HG02610 (cell line): ENCODE measurements at regions not wholly inside any gene's neighbourhood (a gene's known extent, or its start where the extent isn't known, plus 50 kb on each side); places are given as distances from the start of the nearest gene placed in this dataset.
A peak's percentile ranks its signal among the peaks of the same experiment; 100 is the strongest.

Experiments used
- ATAC-seq: cut with Tn5 transposase; IDR thresholded peaks from one replicate; pipeline ENCODE4 v1.9.1; 2021; ENCODE audit warnings: mild to moderate bottlenecking, moderate library complexity; ENCODE audit not compliant: unreplicated experiment

DNA sequence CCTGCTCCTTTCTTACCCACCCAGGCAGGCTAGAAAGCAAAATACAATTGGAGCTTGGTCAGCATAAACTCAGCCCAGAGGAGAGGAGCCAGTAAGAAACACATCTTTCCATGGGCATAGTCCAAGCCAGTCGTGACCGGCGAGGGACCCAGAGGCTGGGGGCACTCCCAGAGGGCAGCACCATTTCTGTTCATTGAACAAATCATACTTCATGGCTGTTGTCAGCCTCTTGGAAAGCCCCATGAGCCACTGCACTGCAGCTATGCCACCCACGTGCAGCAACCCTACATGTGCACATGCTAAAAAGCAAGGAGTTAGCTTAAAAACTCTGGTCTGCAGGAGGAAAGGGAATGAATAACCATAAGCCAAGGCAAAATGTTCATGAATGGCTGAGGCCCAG lies 90.0 kb upstream of the CDKN3 start:
- no peak for ATAC-seq

DNA sequence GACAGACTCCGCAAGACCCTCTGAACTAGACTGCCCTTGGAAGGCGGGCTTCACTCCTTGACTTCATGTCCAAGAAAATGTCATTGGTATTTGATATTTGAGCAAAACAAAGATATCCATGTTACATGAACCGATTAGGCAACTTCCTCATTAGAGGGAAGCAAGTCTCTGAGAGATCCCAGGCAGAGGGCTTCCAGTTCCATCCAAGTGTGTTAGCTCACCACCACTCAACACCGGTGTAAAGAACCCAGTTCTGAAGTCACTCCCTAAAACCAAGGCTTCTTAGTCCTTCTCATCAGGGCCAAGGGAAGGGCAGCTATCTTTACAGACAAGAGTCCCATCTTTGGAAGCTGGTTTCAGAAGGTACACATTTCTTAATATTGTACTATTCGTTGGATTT lies 87.2 kb upstream of the CDKN3 start:
- ATAC-seq, result no peak

DNA sequence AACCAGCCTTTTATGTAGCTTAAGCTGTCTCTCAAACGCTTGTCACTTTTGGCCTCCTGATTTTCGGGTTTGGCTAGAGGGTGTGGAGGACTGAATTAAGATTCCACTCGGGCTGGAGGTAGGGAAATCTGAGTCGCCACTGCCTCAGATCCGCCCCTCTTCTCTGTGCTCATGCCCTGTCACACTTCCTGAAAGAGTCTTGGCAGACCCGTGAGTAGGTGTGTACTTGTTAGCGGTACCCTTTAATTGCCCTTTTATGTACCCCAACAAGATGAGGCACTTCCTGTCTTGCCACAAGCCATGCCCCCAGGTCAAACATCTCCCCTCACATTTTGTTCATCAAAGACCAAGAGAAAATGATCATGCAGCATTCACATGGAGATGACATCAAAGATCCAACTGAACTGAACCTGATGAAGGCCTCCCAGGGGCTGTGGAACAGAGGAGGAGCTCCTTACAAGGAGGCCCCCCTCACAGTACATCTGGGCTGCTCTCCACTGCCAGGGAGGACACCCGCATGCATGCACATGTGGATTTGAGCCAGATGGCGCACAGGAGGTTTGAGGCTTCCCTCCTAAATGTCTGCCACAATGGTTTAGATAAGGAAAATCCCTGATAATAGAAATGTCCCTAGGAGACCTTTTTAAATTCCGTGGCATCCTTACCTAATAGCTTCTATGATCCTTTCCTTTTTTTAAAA lies 86.5 kb upstream of the CDKN3 start:
- no peak for ATAC-seq

DNA sequence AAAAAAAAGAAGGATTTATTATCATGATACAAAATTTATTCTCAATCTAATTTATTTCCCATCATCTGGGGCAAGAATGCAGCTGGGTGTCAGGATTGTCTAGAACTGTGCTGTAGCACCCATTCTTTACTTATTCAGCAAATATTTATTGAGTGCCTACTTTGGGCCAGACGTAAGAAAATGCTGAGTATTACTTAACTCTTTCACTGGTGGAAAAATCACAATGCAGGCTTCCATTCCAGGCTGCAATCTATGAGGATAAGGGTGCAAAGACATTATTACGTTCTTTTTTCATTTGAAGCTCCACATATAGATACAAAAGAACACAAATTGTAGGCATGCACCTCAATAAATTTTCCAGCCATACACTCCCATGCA lies 86.0 kb upstream of the CDKN3 start:
- no peak for ATAC-seq

DNA sequence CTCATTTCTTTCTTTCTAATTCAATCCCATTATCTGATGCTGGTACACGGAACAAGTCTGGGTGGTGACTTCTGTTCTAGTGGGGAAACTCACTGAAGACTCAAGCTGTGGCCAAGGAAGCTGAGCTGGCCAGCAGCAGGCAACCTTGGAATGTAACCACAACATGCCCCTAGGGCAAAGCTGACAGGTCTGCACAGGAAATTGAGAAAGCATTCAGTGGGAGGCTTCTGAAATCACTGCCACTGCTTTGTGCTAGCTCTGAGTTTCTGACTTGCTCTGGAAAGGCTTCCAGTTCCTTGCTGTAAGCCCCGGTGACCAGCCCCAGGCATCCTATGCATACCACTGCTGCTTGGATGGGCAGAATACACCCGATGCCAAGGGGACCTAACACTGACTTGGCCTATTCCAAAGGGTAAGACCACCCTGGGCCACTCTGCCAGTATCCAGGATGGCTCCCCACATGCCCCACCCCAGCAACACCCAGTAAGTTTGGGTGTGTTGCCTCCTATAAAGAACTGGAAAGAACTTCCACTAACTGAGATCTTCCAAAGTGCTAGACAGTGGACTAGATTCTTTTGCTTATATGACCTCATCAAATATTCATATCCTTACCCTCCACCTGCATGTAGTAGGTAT lies 84.5 kb upstream of the CDKN3 start:
- ATAC-seq, result no peak

DNA sequence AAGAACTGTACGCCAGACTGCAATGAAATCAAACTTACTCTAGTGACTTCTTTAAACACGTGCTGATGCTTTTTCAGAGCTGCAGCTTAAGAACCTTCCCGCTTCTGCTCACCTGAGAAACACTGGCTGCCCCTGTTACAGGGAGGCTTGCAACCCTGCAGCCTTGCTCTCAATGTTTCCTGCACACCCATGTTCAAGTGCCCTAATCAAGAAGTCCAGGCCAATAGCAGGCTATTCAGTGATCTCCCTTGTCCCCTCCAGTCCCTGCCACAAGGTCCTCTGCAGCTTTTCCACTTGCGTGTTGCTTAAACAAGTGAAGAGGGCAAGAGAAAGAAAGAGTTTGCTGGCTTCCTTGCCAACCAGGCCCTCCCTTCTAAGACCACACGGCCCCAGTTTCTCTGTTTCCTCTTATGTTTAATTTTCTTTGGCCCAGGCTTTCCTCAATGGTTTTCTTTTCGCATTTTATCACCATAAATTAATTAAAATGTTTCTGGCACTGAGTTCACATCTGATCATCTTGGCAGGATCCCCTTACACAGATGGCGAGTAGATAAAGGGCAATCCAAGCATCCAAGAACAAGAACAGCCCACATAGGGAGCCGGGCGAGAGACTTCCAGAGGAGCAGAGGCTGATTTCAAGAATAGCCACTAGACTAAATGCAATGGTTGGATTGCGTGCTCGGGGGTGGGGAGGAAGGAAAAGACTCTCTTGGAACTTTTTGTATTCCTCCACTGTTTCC lies 82.3 kb upstream of the CDKN3 start:
- ATAC-seq, result no peak

DNA sequence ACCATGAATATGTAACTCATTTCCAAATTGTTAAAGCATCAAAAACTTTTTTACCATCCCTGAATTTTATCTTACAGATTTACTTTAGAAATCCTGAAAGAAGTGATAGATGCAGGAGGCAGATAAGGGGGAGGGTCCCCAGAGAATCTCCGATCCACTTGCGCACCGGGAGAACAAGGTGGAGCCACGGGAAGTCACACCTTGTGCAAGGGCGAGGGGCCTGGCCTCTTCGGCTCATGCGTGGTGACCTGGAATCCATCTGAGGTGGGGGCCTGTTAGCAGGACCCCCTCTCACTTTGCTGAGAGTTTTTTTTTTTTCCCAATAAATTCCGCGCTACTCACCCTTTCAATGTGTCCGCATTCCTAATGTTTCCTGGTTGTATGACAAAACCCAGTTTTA lies 80.2 kb upstream of the CDKN3 start:
- ATAC-seq, result no peak

DNA sequence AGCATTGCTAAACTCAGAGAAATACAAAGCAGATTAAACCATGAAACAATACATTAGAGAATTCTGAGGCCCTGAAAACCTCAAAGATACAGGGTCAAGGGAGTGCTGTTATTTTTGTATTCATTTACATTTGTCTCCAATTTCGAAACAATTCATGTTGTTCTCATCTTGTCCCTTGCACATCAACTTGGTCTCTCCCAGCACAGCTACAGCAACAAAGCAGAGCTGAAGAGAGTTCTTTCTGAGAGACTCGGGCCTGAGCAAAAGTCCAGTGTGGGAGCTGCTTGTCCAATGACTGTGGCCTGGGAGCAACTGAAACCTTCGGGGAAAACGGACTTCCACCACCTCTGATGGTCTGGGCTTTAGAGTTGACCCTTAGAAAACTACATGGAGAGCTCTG lies 79.4 kb upstream of the CDKN3 start:
- no peak for ATAC-seq

DNA sequence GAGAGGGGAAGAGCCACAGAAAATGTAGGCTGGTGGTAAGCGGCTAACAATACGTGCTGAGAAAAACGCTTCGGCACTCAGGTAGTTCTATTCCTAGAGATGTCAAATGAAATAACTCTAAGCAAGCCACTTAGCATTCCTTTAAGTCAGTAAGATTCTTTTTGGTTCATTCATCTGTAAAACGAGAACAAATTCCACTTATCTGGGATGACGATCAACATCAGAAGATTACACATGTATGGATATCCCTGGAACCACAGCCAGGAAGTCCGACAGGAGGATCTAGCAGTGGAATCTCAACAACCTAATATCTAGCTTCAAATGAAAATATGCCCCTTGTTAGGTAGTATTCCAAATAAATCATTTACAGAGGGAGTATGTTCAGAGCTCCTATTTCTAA lies 74.6 kb upstream of the CDKN3 start:
- ATAC-seq, result no peak

DNA sequence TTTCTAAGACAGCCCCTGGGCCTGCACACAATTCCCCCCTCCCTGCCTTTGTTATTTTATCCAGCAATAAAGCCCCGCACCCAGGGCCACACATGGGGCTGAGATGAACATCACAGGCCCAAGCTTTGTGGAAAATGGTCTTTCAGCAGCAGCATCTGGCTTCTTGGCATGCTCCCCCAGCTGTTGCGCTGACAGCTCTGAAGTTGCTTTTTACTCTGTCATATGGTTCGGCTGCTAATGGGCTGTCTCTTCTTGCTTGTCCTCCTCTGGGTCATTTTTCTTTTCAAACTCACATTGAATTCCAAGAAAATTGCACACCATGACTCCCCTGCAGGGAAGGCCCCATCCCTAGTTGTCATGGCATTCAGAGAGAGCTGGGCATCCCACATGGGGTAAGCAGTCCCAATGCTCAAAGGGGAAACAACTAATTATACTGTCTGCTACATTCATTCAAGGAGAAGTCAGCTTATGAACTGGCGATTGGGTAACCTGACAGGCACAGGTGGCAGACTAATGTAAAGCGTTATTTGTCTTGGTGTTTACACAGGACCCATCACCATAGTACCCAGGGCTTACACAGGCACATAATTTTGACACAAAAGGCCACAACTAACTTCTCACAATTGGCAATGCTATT lies 74.0 kb upstream of the CDKN3 start:
- ATAC-seq, result no peak

DNA sequence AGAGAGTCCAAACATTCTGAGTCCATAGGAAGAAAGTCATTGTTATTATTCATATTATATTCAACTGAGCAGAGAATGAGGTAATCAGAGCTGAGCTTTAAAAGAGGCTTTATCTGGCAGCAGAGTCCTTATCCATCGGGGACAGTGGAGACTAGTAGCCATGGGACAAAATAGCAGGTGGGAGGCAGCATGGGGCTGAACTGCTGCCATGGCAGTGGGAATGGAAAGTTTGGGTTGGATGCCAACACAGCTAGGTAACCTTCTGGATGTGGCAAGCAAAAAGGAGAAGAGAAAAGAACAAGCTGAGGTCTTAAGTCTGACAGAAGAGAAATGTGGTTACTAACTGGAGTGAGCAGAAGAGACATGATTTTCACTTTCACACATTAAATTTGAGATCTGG lies 71.0 kb upstream of the CDKN3 start:
- no peak for ATAC-seq

DNA sequence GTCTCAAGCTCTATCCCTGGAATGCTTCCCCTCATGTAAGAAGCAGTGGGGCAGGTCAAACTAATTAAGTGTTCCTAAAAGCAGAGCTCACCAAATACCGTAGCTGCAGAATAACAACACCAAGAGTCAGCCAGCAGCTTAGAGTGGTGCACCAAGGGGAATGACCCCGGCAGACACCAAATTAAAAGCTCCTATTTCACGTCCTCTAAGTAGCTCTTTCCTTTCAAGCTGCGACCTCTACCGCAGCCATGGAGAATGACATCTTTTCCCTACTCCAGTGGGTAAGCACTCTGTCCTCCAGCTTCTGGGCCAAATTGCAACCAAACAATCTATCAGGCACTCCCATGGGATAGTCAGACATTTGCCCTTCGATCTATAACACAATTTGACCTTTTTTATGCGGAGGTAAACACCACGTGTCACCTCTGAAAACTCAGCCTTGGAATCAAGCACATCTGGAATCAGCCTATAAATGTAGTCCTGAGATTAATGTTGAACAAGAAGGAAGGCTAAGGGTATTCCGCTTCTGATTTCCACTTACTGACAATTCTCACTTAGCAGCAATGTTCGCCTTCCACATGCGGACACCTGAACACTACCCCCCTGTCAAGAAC lies 67.6 kb upstream of the CDKN3 start:
- ATAC-seq, result peak; percentile 51

DNA sequence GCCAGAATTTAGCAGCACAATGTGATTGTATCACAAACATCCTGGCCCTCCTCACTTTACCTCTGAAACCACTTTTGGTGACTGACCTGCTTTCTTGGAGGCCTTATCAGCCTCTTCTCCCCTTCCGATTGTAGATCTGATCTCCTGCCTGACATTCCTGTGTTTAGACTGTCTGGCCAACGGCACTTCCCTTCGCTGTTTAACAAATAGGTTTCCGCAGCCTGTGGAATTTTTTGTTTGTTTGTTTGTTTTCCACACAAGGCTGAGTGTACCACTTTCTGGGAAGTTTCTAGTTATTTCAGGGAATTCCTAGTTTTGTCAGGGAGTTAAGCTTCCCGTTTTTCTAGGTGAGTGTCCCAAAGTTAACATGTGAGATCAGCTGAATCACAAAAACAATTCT lies 65.9 kb upstream of the CDKN3 start:
- ATAC-seq, result no peak

DNA sequence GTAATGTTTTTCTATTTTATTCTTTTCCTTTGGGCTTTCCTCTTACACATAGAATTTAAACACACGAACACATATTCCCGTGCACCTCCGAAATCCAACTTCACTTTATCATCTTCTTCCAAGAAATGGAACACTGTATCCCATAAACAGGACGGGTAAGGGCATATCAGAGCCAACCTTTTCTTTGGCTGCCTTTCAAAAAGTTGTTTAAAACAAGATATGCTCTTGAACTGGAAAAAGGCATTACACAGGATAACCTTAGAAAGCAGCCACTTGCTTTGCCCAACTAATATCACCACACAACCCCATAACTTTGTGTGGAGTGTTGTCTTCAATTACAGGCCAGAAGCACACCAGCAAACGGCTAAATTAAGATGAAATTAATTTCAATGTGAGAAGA lies 65.3 kb upstream of the CDKN3 start:
- ATAC-seq, result no peak

DNA sequence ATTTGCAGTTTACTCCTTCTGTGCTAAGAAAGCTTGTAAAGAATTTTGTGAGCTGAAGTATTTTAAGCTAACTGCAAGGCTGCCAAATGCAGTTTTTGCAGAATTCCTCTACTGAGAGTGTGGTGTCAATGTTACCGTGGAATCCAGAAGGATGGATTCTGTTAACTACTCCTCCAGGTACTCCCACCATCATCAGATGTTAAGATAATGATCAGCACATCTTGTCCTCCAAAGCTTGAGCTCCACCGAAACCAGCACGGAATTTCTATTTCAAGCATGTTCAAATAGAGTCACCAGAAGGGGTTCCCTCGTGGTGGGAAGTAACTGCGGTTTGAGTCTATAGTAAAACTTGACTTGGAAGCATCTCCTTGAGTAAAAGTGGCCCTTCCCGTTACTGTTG lies 64.3 kb upstream of the CDKN3 start:
- ATAC-seq, result no peak

DNA sequence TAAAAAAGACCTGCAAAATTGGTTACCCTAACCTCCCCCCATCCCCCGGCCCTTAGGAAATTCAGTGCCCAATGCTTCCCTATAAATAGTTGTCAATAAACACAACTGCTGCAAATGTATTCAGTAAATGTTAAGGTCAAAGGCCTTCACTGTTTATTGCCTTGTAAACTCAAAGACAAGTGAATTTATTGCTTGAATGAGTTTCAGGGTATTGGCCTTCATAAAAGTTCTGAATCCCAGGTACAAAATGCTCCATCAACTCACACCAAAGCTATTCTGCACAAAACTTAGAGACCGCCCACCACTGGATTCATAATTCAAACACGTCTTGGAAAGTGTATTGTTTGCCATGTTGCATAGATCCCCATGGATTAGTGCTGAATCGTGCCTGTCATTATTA lies 63.3 kb upstream of the CDKN3 start:
- no peak for ATAC-seq

DNA sequence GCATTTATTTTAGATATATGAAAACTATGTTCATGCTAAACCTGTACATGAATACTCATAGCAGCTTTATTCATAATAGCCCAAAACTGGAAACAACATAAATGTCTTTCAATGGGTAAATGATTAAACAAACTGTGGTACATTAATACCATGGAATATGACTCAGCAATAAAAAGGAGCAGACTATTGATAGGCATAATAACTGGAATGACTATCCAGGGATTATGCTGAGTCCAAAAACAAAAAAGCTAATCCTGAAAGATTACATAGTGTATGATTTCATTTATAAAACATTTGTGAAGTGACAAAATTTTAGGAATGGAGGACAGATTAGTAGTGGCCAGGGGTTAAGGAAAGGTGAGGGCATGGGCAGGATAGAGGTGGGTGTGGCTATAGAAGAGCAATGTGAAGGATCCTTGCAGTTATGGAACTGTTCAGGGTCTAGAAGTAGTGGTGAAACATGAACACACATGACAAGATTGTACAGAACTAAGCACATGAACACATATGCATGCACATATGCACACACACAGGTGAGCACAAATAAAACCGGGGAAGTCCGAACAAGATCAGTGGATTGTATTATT lies 61.1 kb upstream of the CDKN3 start:
- no peak for ATAC-seq

DNA sequence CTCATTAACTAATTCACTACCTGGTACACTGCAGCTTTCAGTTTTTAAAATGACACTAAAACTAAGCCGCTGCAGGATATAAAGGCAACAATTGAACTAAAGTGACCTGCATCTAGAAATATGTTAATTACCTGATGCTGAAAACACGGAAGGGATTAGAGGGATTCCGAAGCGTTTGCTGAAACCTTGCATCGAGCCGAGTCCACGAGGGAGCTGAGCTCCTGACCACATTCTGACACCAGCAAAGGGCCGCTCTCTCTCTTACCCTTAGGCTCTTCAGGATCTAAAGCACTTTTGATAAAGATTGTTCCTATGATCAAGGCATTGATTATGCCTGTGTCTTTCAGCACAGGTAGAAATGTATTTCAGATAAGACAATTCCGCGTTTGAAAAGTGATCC lies 59.5 kb upstream of the CDKN3 start:
- ATAC-seq, result no peak

DNA sequence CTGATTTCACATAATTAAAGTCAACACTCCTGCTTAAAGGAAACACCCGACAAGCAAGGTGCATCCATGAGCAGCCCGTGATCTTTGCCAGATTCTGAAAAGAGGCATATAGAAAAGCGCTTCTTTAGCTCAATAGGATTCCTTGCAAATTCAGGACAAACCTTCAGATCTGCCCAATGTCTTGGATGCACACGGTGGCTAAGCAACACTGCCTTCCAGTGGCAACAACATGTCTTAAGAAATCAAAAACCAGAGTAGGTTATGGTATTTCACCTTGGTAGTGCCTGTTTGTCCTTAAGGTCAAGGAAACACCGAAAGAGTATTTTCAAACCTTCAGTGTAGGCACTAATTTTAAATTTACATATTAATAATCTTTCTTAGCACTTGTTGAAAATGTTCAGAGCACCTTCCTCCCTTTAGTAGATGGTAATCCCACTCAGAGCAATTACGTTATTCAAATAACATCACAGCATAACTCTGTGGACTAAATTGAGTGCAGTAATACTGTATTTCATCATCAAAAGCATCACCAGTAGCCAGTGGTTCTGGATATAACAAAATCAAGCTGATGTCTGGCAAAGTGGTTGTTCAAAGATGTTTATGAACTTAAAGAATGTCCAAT lies 58.0 kb upstream of the CDKN3 start:
- ATAC-seq, result no peak

DNA sequence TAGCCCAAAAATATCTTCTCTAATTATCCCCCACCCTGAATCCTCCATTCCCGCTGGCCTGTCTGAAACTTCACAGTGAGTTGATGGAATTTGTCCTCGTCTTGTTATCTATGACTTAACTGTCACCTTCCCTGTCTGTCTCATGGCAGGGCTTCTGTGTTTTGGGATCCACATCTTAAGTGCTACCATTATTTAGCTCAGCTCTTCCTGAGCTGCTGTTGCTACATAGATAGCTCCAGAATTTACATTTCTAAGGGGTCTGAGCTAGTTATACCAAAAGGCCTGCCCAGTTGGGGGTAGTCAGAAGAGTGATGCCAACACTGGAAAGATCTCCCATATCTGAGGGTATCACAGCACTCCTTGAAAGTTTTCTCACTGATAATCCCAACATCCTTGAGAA lies 57.0 kb upstream of the CDKN3 start:
- ATAC-seq, result no peak

DNA sequence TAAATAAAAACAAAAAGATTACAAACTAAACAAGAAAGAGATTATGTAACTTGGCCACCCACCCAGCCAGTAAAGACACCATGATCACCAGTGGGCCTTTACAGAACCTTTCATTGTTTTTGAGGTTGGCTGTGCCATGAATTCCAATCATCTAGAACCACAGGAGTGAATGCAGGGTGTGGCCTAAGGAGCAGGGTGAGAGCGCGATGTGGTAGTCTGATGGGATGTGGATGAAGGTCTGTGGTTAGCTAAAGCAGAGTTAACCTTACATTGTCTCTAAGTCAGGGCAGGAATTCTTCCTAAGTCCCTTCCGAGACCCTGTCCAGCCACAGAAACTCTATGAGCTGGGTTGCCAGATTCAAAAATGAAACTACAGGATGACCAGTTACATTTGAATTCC lies 54.0 kb upstream of the CDKN3 start:
- no peak for ATAC-seq
